ENCODE measurements at regions not wholly inside any gene's neighbourhood (a gene's known extent, or its start where the extent isn't known, plus 50 kb on each side); places are given as distances from the start of the nearest gene placed in this dataset.

DNA sequence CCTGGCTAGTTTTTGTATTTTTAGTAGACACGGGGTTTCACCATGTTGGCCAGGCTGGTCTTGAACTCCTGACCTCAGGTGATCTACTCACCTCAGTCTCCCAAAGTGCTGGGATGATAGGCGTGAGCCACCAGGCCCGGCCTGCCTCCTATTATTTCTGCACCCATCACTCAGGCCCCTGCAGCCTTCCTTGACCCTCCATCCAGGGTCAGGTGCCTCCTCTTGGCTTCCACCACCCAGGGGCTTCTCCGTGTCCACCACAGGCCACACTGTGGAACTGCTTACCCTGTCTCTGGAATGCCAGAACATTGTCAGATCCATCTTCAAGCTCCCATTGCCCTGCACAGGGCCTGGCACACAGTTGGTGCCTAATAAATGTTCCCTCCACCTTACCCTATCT, 75.4 kb upstream of the RTL6 start:
- TF ChIP-seq, protein P1, sequence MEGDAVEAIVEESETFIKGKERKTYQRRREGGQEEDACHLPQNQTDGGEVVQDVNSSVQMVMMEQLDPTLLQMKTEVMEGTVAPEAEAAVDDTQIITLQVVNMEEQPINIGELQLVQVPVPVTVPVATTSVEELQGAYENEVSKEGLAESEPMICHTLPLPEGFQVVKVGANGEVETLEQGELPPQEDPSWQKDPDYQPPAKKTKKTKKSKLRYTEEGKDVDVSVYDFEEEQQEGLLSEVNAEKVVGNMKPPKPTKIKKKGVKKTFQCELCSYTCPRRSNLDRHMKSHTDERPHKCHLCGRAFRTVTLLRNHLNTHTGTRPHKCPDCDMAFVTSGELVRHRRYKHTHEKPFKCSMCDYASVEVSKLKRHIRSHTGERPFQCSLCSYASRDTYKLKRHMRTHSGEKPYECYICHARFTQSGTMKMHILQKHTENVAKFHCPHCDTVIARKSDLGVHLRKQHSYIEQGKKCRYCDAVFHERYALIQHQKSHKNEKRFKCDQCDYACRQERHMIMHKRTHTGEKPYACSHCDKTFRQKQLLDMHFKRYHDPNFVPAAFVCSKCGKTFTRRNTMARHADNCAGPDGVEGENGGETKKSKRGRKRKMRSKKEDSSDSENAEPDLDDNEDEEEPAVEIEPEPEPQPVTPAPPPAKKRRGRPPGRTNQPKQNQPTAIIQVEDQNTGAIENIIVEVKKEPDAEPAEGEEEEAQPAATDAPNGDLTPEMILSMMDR (IDR thresholded peaks at IDR 0.05) = no peak
- TF ChIP-seq POLR2A (IDR thresholded peaks at IDR 0.05) = no peak

Data from testis (tissue), 2 donors.